ENCODE measurements at regions not wholly inside any gene's neighbourhood (a gene's known extent, or its start where the extent isn't known, plus 50 kb on each side); places are given as distances from the start of the nearest gene placed in this dataset.

- Histone ChIP-seq H3K27ac (no peak overlapping the region), H3K4me3 (no peak overlapping the region), H3K36me3 (no peaks in the 10 kb centered on the region), H3K9me3 (peaks cover 0 to 16% (median 12%) of the 10 kb centered on the region in 8 donors), H3K4me1 (no peaks in the 10 kb centered on the region), H3K27me3 (replicated peaks in 1 of 7) (no peaks in the 10 kb centered on the region)
- TF ChIP-seq CTCF (IDR thresholded peaks at IDR 0.05 in 8 of 11, conservative IDR thresholded peaks at IDR 0.05 in 3 of 11) (no peak), POLR2AphosphoS5 (IDR thresholded peaks at IDR 0.05) (no peak), POLR2A (IDR thresholded peaks at IDR 0.05) (no peak)
- DNase-seq: no peak
- intact Hi-C loops (cut with DNase I; ENCODE audit: low total_unique reads): no loop called here
- WGBS, 5 donors: 45 to 68% (median 50%) methylated on average over 2 of the region's 2 CpGs
Measured at GRCh38 chr13:109431217-109431616, 355.2 kb downstream of the IRS2 start.

GRCh38 chr13:109428146-109428545 lies 358.2 kb downstream of the IRS2 start:
- Histone ChIP-seq H3K27me3 (replicated peaks in 1 of 7) (no peaks in the 10 kb centered on the region), H3K4me3 (no peak overlapping the region), H3K4me1 (no peaks in the 10 kb centered on the region), H3K9me3 (peaks cover 0 to 16% (median 12%) of the 10 kb centered on the region in 8 donors), H3K27ac (no peak overlapping the region), H3K36me3 (no peaks in the 10 kb centered on the region)
- intact Hi-C loops (cut with DNase I; ENCODE audit: low total_unique reads): no loop called here
- no peak for TF ChIP-seq POLR2AphosphoS5 (IDR thresholded peaks at IDR 0.05)
- TF ChIP-seq CTCF (IDR thresholded peaks at IDR 0.05 in 8 of 11, conservative IDR thresholded peaks at IDR 0.05 in 3 of 11): no peak
- TF ChIP-seq POLR2A (IDR thresholded peaks at IDR 0.05): no peak
- DNase-seq: no peak
- WGBS, 5 donors: 85 to 95% (median 90%) methylated on average over 3 of the region's 3 CpGs

- Histone ChIP-seq H3K9me3 (peaks cover 0 to 12% (median 8%) of the 10 kb centered on the region in 8 donors), H3K4me3 (no peak overlapping the region), H3K27ac (no peak overlapping the region), H3K4me1 (no peaks in the 10 kb centered on the region), H3K27me3 (replicated peaks in 1 of 7) (no peaks in the 10 kb centered on the region), H3K36me3 (no peaks in the 10 kb centered on the region)
- intact Hi-C loops (cut with DNase I; ENCODE audit: low total_unique reads): no loop called here
- TF ChIP-seq CTCF (IDR thresholded peaks at IDR 0.05 in 8 of 11, conservative IDR thresholded peaks at IDR 0.05 in 3 of 11): no peak
- no peak for TF ChIP-seq POLR2AphosphoS5 (IDR thresholded peaks at IDR 0.05)
- no peak for TF ChIP-seq POLR2A (IDR thresholded peaks at IDR 0.05)
- WGBS, 5 donors: 79 to 83% (median 81%) methylated on average over 3 of the region's 3 CpGs
- DNase-seq: no peak
Measured at GRCh38 chr13:109427695-109428094, 358.7 kb downstream of the IRS2 start.

- 66 to 78% (median 68%) methylated on average over 2 of the region's 2 CpGs for WGBS, 5 donors
- no peak overlapping the region for H3K27ac ChIP-seq
- no peak overlapping the region for H3K4me3 ChIP-seq
- peaks cover 0 to 3% (median 0%) of the 10 kb centered on the region in 6 donors for H3K4me1 ChIP-seq
- no peaks in the 10 kb centered on the region for H3K36me3 ChIP-seq
- intact Hi-C loops (cut with DNase I; ENCODE audit: low total_unique reads): no loop called here
- peaks cover 0 to 7% (median 2%) of the 10 kb centered on the region in 8 donors for H3K9me3 ChIP-seq
- H3K27me3 ChIP-seq (replicated peaks in 1 of 7): no peaks in the 10 kb centered on the region
- DNase-seq: no peak
- TF ChIP-seq POLR2A (IDR thresholded peaks at IDR 0.05) (no peak), POLR2AphosphoS5 (IDR thresholded peaks at IDR 0.05) (no peak), CTCF (IDR thresholded peaks at IDR 0.05 in 8 of 11, conservative IDR thresholded peaks at IDR 0.05 in 3 of 11) (no peak)
Measured at GRCh38 chr13:109427148-109427547, 359.2 kb downstream of the IRS2 start.

Measured in spleen (tissue), 11 donors.